DMS 273 treated with DMSO at 0.1 percent for 48 hours (cell line): ENCODE measurements at regions not wholly inside any gene's neighbourhood (a gene's known extent, or its start where the extent isn't known, plus 50 kb on each side); places are given as distances from the start of the nearest gene placed in this dataset.
"Not testable (repeated sequence)": the region's sequence is repeated elsewhere in the genome, so short reads cannot be mapped to it uniquely, and the experiment has no call there.

Source experiments
- DNase-seq: peaks from one replicate; lab custom pipeline; 2025; lab: John Stamatoyannopoulos, UW

- no peak for DNase-seq
Measured at GRCh38 chr21:14683063-14683462, 136.9 kb upstream of the SAMSN1 start.

GRCh38 chr21:14678973-14679574 lies 133.0 kb upstream of the SAMSN1 start:
- DNase-seq = no peak

- DNase-seq = no peak
Measured at GRCh38 chr21:14677639-14678179, 131.6 kb upstream of the SAMSN1 start.

- no peak for DNase-seq
Measured at GRCh38 chr21:14677013-14677412, 130.9 kb upstream of the SAMSN1 start.

GRCh38 chr21:14675774-14676530 lies 129.8 kb upstream of the SAMSN1 start:
- DNase-seq = no peak

- no peak for DNase-seq
Measured at GRCh38 chr21:14673649-14674048, 127.5 kb upstream of the SAMSN1 start.

- DNase-seq = no peak
Measured at GRCh38 chr21:14672466-14672865, 126.4 kb upstream of the SAMSN1 start.

GRCh38 chr21:14670409-14670808 lies 124.3 kb upstream of the SAMSN1 start:
- DNase-seq = no peak

- not testable (repeated sequence) for DNase-seq
Measured at GRCh38 chr21:14669092-14669491, 123.0 kb upstream of the SAMSN1 start.

- no peak for DNase-seq
Measured at GRCh38 chr21:14657241-14658008, 111.3 kb upstream of the SAMSN1 start.

GRCh38 chr21:14646893-14647292 lies 100.8 kb upstream of the SAMSN1 start:
- no peak for DNase-seq

GRCh38 chr21:14645702-14646101 lies 99.6 kb upstream of the SAMSN1 start:
- DNase-seq = no peak

- DNase-seq = no peak
Measured at GRCh38 chr21:14632359-14632758, 86.2 kb upstream of the SAMSN1 start.

GRCh38 chr21:14630556-14631069 lies 84.5 kb upstream of the SAMSN1 start:
- no peak for DNase-seq

- no peak for DNase-seq
Measured at GRCh38 chr21:14629461-14629860, 83.3 kb upstream of the SAMSN1 start.

GRCh38 chr21:14623079-14623478 lies 77.0 kb upstream of the SAMSN1 start:
- not testable (repeated sequence) for DNase-seq

GRCh38 chr21:14620152-14620551 lies 74.0 kb upstream of the SAMSN1 start:
- DNase-seq = no peak

- DNase-seq = no peak
Measured at GRCh38 chr21:14617871-14618270, 71.8 kb upstream of the SAMSN1 start.

- DNase-seq = no peak
Measured at GRCh38 chr21:14617040-14617393, 70.9 kb upstream of the SAMSN1 start.

- DNase-seq = no peak
Measured at GRCh38 chr21:14616380-14617039, 70.4 kb upstream of the SAMSN1 start.

GRCh38 chr21:14615359-14615974 lies 69.4 kb upstream of the SAMSN1 start:
- no peak for DNase-seq

GRCh38 chr21:14614287-14614686 lies 68.2 kb upstream of the SAMSN1 start:
- no peak for DNase-seq
